Right kidney (tissue), 1 donor: ENCODE measurements at regions not wholly inside any gene's neighbourhood (a gene's known extent, or its start where the extent isn't known, plus 50 kb on each side); places are given as distances from the start of the nearest gene placed in this dataset.
A peak's percentile ranks its signal among the peaks of the same experiment; 100 is the strongest.
"Not testable (repeated sequence)": the region's sequence is repeated elsewhere in the genome, so short reads cannot be mapped to it uniquely, and the experiment has no call there.

ENCODE experiments used
- DNase-seq: peaks from one replicate; pipeline ENCODE4 v3.0.0-alpha.2; 2016

GRCh38 chr6:14462135-14462534 lies 344.6 kb downstream of the CD83 start:
- DNase-seq: no peak

GRCh38 chr6:14462566-14462965 lies 345.0 kb downstream of the CD83 start:
- no peak for DNase-seq

- DNase-seq: no peak
These were observed 345.5 kb downstream of the CD83 start for GRCh38 chr6:14463110-14463509.

GRCh38 chr6:14464055-14464454 lies 346.5 kb downstream of the CD83 start:
- DNase-seq: no peak

GRCh38 chr6:14464716-14465115 lies 347.1 kb downstream of the CD83 start:
- no peak for DNase-seq

- no peak for DNase-seq
These were observed 348.7 kb downstream of the CD83 start for GRCh38 chr6:14466278-14466677.

GRCh38 chr6:14467591-14467990 lies 350.0 kb downstream of the CD83 start:
- no peak for DNase-seq

- no peak for DNase-seq
These were observed 351.2 kb downstream of the CD83 start for GRCh38 chr6:14468647-14469321.

- no peak for DNase-seq
These were observed 352.5 kb downstream of the CD83 start for GRCh38 chr6:14470101-14470500.

- DNase-seq: no peak
These were observed 353.1 kb downstream of the CD83 start for GRCh38 chr6:14470671-14471070.

GRCh38 chr6:14472255-14472985 lies 354.8 kb downstream of the CD83 start:
- DNase-seq: no peak

GRCh38 chr6:14472986-14473337 lies 355.4 kb downstream of the CD83 start:
- no peak for DNase-seq

- no peak for DNase-seq
These were observed 357.2 kb downstream of the CD83 start for GRCh38 chr6:14474816-14475215.

- DNase-seq: no peak
These were observed 357.7 kb downstream of the CD83 start for GRCh38 chr6:14475306-14475705.

GRCh38 chr6:14476793-14477531 lies 359.4 kb downstream of the CD83 start:
- DNase-seq: peak; percentile 83

- DNase-seq: no peak
These were observed 360.0 kb downstream of the CD83 start for GRCh38 chr6:14477559-14477958.

GRCh38 chr6:14478381-14479225 lies 361.0 kb downstream of the CD83 start:
- DNase-seq: no peak

- DNase-seq: not testable (repeated sequence)
These were observed 364.4 kb downstream of the CD83 start for GRCh38 chr6:14481946-14482345.

- no peak for DNase-seq
These were observed 370.1 kb downstream of the CD83 start for GRCh38 chr6:14487625-14488024.

GRCh38 chr6:14488180-14488579 lies 370.6 kb downstream of the CD83 start:
- no peak for DNase-seq

- DNase-seq: no peak
These were observed 371.9 kb downstream of the CD83 start for GRCh38 chr6:14489445-14489844.

GRCh38 chr6:14498748-14499147 lies 381.2 kb downstream of the CD83 start:
- DNase-seq: no peak

- DNase-seq: no peak
These were observed 381.7 kb downstream of the CD83 start for GRCh38 chr6:14499309-14499708.
